ENCODE measurements at regions not wholly inside any gene's neighbourhood (a gene's known extent, or its start where the extent isn't known, plus 50 kb on each side); places are given as distances from the start of the nearest gene placed in this dataset.
A peak's percentile ranks its signal among the peaks of the same experiment; 100 is the strongest.
"Not testable (repeated sequence)": the region's sequence is repeated elsewhere in the genome, so short reads cannot be mapped to it uniquely, and the experiment has no call there.

DNA sequence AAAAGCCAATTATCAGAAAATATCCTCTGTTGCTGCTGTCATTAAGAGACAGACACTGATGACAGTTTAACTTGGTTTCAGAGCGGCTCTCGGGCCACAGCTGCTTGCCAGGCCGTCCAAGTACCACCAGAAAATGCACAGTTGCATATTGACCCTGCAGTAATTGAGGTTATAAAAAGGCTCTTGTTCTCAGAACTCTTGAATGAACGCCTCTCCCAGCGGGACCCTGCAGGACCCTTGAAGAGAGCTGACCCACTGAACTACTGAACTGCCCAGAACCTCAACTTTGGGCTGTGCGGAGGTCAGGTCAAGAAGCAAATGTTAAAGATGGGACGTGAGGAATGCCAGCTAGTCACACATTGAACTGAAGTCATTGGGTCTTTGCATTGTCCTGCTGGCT is 1559.0 kb upstream of the SLC10A2 start:
- no peak for DNase-seq (ENCODE audit: low spot score)

DNA sequence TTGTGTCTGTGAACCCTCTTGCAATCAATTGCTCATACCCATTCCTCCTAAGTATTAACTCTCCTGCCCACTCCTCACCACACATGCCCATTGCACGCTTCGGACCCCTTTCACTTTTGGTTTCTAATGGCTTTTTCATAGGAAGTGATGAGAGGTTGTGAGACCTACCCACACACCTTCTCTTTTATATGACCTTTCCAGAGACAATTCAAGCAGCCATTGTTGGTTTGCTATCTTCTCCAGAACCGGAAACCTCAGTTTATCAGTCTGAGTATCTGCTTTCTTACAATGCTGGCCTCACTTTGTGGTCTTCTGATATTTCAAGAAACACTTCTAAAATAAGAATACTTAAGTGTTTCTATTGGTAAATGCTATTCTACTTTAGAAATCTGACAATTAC is 1550.8 kb upstream of the SLC10A2 start:
- DNase-seq (ENCODE audit: low spot score) = no peak

DNA sequence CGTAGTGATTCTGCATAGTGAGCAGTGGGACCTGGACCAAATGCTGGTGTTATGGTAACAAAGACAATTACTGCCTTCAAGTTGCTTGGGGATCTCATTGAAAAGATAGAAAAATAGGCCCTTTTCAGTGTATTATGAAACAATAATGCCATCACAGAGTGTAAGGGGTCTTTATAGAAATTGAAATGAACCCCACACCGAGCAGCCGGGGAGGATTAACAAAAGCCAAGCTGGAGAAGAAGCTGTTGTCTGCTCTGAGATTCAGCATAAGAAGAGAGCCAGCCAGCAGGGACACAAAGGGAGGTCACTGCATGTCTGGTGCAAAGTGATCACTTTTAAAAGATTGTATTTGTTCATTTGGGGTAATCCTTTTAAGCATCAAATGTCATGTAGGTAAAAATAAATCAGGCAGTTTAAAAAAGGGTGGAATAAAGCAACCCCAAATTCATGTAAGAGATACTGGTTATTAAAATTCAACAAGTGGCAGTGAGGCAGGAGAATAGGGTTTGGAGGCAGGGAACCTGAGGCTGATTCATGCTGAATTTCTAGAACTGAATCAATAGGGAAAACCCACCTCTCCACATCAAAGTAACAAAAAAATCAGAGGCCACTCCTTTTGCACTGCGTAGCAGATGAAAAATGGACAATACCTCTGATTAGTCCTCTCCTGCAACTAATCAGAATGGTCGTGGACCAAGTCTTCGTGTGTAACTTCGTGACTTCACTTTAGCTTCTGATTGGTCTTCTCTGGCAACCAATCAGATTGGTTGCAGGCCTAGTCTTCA is 1548.3 kb upstream of the SLC10A2 start:
- no peak for DNase-seq (ENCODE audit: low spot score)

DNA sequence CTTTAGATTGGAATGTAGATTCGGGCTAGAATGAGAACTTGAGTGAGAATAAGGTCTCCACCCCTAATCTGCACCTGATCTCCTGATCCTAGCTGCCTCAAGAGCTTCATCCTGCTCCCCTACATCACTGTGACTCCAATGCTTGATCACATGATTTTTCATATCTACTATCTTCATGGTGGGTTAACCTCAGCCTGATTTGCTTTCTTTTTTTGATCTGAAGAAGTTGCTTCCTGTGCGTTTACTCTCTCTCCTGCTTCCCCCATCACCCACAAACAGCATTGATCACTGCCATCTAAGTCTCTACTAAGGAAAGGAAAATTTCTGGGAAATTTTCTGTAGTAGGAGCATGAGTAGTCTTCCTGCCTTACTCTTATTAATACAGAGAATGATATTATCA is 1542.1 kb upstream of the SLC10A2 start:
- DNase-seq (ENCODE audit: low spot score) = no peak

DNA sequence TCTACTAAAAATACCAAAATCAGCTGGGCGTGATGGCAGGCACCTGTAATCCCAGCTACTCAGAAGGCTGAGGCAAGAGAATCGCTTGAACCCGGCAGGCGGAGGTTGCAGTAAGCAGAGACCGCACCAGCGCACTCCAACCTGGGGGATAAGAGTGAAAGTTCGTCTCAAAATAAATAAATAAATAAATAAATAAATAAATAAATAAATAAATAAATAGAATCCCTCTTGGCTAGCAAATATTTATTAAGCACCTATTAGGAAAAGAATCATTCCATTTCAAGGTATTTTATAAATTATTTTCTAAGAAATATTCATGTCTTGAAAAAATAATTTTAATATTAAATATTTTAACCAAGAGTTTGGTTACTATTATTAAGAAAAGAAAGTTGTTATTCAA is 1539.2 kb upstream of the SLC10A2 start:
- DNase-seq (ENCODE audit: low spot score) = not testable (repeated sequence)

DNA sequence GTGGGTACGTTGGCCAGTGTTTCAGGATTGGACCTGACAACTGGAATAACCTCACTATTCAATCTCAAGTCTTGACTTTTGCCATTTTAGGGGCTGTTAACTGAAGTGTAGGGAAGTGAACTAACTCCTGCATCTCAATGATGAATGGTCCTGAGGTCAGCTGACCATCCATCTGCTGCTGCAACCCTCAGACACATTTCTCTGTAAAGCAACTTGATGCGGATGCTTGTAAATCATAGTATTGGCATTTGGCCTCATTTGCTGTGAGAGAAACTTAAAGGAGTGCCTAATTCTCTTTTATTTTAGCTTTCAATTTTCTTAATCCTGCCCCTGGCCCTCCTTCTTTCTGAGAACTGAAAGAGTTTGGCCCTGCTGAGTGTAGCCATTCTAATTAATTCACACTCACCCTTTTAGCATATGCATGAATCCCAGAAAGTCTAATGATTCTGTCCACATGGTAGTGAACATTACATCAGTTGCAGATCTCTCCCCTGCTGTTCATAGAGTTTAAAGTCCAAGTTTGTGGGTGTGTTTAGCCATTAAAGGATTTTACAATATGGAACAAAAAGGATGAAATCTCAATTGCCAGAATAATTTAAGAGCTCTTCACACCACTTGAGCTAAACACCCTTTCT is 1531.4 kb upstream of the SLC10A2 start:
- no peak for DNase-seq (ENCODE audit: low spot score)

DNA sequence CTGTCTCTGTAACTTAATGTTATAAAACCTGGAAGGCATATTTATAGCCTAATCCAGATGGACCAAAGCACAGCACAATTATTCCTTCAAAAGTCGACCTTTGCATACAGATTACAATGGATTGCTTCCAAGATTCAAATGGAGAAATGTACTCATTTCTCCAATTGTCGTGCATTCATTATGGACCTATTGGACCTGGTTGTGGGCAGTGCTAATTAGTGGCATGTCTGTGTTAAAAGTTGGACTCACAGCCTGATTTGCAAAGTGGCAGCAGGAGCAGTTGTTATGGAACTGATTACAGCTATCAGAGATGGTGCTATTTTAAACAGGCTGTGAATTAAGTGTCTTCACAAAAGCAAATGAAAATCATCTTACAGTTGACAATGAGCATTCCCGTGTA is 1529.3 kb upstream of the SLC10A2 start:
- peak; percentile 7 for DNase-seq (ENCODE audit: low spot score)

DNA sequence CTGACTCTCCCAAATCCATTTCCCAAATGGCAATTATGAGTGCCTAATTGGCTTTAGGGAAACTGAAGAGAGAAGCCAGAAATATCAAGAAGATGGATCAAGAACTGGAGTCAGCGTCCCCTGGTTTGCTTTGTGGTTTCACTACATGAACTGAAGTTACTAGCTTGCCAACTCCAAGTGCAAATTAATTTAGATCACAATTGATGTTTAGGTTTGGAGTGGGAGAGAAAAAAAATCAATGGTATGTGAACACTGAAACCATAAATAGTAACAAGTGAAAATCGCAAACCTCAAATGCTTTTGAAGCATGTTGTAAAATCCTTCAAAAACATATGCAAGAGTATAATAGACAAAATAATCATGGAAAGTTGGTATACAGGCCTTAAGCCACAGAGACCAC is 1528.6 kb upstream of the SLC10A2 start:
- DNase-seq (ENCODE audit: low spot score) = no peak

DNA sequence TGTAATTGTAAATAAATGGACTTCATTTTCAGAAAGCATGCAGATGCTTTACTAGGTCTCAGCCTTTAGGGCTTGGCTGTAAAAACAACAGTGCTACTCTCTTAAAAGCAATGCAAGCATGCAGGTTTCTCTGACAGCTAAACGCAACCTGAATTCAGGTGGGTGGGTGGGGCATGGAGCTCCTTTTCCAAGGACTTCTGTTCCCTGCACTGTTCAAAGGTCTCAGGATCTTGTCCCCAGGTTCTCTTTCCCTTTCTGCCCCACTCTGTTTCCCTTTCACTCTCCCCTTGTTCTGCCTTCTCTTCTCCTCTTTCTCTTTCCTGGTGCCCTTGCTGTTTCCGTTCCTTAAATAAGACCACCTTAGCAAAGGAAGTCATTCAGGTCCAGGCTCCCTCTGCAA is 1527.5 kb upstream of the SLC10A2 start:
- no peak for DNase-seq (ENCODE audit: low spot score)

DNA sequence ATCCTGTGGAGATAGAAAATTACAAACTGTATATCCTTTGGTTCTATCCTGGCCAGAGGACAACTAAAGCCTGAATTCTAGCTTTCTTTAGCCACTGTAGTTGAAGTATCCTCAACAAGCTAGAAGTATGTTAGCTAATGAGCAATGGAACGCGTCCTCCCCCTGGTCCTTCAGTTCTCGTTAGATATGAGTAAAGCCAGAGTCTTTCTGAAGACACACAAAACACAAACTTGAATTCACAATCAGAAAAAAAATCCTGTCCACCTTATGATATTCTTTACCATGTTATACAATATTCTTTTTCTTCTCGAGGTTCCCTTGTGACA is 1527.0 kb upstream of the SLC10A2 start:
- no peak for DNase-seq (ENCODE audit: low spot score)

DNA sequence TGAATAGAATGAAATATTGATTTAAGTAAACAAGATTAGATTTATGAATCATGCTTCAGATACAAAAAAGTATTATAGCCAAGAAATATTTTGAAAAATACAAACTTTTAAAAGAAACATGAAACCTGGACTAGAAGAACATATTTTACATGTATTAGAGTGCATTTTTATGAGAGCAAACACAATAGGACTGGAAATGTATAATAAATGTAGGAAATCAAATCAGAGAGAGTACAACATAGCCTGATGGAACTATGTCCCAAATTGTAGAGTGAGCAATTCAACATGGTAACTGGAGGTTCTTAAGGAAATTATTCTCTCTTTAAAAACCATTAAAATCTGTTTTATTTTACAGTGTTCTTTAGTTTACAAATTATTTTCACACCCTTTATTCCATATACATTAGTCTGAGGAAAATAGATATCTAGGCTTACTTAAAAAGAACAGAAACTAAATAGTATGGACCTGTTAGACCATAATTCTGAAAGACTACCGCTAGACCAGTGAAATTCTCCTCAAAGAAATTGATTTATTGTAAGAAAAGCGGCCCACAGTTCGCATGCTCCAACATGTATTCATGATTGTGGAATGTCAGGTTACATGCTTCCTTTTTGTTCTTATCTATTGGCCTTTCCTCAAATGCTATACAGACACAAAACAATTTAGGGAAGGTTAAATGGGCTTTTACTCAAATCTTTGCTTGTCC is 1526.5 kb upstream of the SLC10A2 start:
- no peak for DNase-seq (ENCODE audit: low spot score)

DNA sequence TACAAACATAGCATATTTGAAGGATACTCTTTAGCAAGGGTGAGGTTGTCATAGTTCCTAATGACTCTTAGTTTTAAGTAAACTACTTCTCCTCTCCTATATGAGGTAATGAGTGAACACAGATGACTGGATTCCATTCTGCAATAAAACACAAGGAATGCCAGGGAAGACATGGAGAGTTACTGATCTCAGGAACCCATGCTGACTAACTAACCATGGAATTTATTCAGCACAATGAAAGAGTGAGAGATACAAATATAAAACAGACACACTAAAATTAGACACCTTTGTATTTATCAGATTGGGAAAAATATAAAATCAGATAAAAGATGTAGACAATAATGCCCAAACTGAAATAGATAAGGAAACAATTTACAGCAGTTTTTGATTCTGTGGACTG is 1525.9 kb upstream of the SLC10A2 start:
- DNase-seq (ENCODE audit: low spot score) = no peak

DNA sequence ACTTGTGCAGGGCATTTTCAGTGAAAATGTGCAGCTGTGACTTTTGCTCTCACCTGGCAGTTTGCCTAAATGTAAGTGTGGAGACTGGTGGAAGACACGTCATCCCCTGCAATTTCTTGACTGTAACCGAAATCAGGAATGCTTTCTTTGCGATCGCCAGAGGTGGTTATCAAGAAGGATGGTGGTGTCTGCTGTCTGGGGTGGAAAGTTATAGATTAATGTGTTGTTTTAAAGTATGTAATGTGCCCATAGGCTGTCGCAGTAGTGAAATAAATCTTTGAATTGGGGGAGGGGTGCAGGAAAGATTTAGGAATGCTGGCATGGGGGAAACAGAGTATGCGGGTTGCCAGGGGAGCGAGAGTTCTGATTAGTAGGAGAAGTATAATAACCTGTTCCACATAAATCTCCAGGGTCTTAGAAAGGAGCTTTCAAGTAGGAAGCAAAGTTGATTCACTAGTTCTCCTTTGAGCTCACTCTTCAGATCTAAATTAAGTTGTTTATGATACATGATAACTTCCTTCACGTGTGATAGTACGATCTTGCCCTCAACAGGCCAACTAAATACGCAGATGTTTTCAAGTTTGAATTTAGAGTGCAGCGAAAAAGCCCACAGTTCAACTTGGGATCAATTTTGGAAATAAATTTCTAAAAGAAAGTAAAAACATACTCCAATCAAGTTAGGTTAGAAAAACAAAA is 1520.0 kb upstream of the SLC10A2 start:
- no peak for DNase-seq (ENCODE audit: low spot score)

DNA sequence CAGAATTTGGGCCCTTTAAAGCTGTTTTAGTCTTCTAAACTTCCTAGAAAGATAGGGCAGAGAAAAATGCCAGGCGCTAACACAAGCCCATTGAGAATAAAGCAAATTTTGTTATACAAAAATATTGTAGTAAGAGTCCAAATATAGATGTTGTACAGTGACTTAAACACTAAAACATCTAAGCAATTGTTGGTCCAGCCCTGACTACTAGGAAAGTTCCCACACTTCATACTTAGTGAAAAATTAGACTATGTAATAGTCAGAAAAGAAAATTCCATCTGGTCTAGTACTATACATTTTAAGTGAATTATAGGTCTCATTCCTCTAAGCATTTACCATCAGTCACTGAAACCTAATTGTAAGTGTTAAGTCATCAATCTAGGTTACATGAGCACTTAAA is 1518.3 kb upstream of the SLC10A2 start:
- no peak for DNase-seq (ENCODE audit: low spot score)

DNA sequence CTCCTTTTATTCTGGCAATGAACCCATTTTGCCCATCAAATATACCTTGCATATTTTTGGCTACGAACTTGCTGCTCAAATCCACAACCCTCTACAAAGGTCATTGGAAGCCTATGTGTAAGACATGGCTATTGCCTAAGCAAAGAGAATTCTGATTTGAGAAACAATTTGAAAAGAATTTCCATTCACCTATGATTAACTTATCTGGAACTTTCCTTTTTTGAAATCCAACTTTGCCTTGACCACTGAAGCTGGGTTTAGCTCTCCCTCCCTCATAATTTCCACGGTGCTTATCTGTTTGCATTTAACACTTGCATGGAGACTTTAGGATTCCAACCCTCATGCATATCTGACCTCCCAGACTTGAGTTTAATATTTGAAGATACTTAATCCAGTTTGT is 1514.7 kb upstream of the SLC10A2 start:
- DNase-seq (ENCODE audit: low spot score) = no peak

DNA sequence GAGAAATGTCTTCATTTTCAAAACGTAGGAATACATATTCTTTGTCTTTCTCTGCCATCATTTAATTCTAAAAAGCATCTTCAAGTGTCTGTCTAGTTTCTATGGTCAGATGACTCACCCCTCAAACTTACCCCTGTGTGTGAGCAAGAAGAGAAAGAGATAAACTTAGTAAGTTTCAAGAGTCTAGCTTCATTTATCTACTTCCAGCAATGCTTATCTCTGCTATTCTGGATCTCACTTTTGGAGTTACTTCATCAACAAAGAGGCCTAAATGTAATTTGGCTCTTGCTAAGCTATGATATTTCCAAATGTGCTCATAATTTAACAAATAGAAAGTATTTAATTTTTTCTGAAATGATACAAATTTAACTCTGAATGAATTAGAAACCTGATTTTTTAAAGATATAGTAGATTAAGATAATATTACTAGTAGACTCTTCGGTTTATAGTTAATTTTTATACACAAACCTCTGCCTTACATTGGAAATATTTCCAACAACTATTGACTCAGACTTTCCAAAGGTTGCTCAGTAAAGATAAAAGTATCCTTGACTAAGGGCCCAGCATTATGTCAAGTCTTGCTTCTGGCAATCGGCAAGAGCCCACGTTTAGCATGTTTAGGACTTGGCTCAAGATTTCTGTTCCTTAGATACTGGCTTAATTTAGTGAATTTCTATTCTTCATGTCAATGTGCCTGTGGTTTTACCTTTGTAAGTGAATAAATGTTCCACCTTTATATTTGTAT is 1511.0 kb upstream of the SLC10A2 start:
- DNase-seq (ENCODE audit: low spot score) = no peak

DNA sequence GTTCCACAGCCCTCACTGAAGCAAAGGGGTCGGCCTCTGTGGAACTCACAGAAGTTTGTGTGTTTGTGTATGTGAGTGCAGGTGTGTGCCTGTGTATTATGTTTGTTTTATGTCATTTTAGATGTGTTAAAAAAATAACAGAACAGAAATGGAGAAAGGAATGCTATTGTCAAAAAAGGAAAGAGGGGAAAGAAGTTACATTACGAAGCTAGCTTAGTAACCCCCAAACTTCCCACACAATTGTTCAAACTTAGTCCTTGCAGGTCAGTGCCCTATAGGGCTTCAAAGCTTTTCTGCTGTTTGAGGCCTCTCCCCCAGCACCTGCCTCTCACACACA is 1505.6 kb upstream of the SLC10A2 start:
- no peak for DNase-seq (ENCODE audit: low spot score)

DNA sequence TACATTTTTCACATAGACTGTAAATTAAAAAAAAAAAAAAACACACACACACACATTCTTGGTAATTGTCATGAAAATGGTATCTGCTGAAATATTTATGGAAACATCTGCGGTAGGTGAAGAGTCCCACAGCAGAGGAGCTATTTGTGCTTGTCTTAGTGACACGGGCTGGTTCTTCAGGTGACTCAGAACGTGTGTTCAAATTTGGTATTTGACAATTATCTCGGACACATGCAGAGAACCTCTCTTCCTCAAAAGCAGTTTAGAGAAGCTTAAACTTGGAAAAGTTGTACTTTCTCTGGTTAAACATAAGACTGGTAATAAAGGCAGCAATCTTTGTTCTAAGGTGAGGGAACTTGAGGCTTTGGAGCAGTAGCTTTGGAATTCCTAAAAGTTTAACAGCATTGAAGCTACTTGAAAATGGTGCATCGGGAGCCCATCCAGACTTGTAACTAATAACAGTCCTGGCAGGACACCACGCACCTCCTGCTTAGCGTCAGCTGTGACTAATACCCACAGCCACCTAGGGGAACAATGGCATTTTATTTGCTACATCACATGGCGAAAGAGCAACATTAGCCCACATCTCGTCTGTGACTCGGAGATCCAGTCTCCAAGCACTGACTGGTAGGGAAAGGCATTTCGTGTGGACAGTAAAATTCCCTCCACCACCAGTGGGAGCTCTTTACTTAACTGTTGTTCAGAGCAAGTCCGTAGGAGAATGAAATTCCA is 1505.1 kb upstream of the SLC10A2 start:
- peak; percentile 71 for DNase-seq (ENCODE audit: low spot score)

DNA sequence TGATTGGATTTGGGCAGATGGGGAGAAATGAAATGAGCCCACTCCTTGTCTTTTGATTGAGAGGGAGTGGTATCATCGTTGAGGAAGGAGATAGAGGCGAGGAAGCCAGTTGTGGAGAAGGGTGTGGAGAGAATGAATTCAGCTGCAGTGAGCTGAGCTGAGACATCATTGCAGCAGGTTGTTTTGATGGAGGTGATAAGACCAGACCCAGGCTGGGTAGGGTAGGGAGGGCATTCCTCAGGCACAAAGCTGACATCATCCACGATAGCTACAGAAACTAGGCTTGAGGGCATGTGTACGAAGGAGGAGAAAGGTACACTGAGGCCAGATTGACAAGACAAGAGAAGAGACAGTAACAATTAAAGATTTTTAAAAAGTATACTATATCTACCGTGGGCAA is 1500.9 kb upstream of the SLC10A2 start:
- DNase-seq (ENCODE audit: low spot score) = no peak

DNA sequence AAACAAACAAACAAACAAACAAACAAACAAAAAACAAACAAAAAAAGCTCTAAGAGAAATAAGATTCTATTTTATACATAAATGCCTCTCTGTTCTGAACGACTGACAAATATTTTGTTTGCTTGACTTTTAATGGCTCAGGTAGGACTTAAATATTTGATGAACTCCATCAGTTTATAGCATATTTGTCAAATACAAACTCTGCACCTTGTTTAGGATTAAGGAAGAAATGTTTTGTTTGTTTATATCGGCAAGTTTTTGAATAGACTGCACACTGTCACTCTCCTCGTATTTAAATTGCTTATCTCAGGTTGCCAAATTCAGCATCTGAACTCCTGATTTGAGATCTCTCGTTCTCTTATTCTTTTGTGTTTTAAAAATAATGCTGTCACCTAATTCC is 1499.7 kb upstream of the SLC10A2 start:
- DNase-seq (ENCODE audit: low spot score) = no peak

DNA sequence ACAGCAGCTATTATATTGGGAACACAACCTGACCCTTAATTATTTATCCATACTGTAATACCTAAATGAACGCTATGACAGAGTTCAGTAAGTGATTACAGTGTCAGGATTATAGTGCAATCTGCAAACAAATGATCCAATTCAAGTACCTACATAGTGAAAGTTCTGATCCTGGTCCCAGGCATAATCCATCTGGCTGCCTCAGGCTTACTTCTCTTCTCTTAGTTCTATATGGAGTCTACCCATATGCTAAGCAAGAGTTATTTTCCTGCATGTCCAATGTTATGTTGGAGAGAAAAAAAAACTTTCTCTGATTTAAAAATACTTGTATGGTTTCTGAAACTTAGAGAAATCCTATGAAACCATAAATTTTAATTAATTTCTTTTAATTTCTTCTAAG is 1487.7 kb upstream of the SLC10A2 start:
- DNase-seq (ENCODE audit: low spot score) = no peak

DNA sequence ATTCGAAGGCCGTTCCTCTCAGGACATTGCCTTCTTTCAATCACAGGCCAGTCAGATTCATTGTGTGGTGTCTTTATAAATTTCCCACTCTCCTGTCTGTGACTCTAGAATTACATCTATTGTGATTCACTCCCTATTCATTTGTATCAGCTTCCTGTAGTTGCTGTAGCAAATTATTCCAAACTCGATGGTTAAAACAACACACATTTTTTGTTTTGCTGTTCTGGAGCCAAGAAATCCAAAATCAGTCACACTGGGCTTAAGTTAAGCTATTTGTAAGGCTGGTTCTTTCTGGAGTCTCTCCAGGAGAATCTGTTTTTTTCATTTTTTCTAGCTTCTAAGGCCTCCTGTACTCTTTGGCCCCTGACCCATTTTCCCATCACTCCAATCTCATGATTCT is 1487.0 kb upstream of the SLC10A2 start:
- no peak for DNase-seq (ENCODE audit: low spot score)

All from cerebellar cortex (tissue), 1 donor.